IMR-90 (cell line): ENCODE measurements at regions not wholly inside any gene's neighbourhood (a gene's known extent, or its start where the extent isn't known, plus 50 kb on each side); places are given as distances from the start of the nearest gene placed in this dataset.

Experiments
- ATAC-seq: fragments of 200-7000 bp; cut with Tn5 transposase; 2 replicates; pipeline ENCODE4 v1.9.1; 2020; ENCODE audit warnings: low read depth, mild to moderate bottlenecking, moderate library complexity
- BruUV-seq: library from RNA; stranded (reverse); fragments of 400-500 nt; replicated peaks from 2 replicates; lab custom pipeline; 2021; lab: Mats Ljungman, UMichigan
- CTCF ChIA-PET: fragments of 300-600 bp; formaldehyde crosslinking; extraction: SDS; loops from one replicate; lab custom pipeline; 2021; ENCODE audit warnings: antibody characterized with exemption; lab: Yijun Ruan, JAX
- POLR2A ChIA-PET: fragments of 300-600 bp; sonication (Branson Sonifier 250); formaldehyde crosslinking; loops from one replicate; lab custom pipeline; 2022; ENCODE audit warnings: antibody characterized with exemption; ENCODE audit not compliant: unreplicated experiment; lab: Charles Lee
- DNase-seq: peaks from one replicate; pipeline ENCODE4 v3.0.0; 2013
- H2AFZ ChIP-seq: replicated peaks from 2 replicates; pipeline ENCODE3; 2013; ENCODE audit warnings: low read length, mild to moderate bottlenecking; ENCODE audit not compliant: poor library complexity
- H2AK5ac ChIP-seq: 2 replicates; pipeline ENCODE4 v1.6.1; 2013; ENCODE audit warnings: low read depth, low read length, inconsistent platforms
- H2AK9ac ChIP-seq: replicated peaks from 2 replicates; pipeline ENCODE3; 2013; ENCODE audit warnings: mild to moderate bottlenecking, low read depth, low read length, moderate library complexity; ENCODE audit not compliant: poor library complexity
- H2BK120ac ChIP-seq: 2 replicates; pipeline ENCODE4 v1.6.1; 2013; ENCODE audit warnings: low read depth, low read length, inconsistent platforms
- H2BK15ac ChIP-seq: 3 replicates; pipeline ENCODE4 v1.6.1; 2013; ENCODE audit warnings: low read depth, low read length, inconsistent platforms
- H2BK20ac ChIP-seq: 2 replicates; pipeline ENCODE4 v1.6.1; 2013; ENCODE audit warnings: low read depth, mild to moderate bottlenecking, inconsistent platforms, low read length, moderate library complexity
- H2BK5ac ChIP-seq: 2 replicates; pipeline ENCODE4 v1.6.1; 2013; ENCODE audit warnings: mild to moderate bottlenecking, low read depth, low read length, inconsistent platforms; ENCODE audit not compliant: poor library complexity, severe bottlenecking
- H3K14ac ChIP-seq: replicated peaks from 2 replicates; pipeline ENCODE4 v1.6.1; 2013; ENCODE audit warnings: low read depth, low read length, inconsistent platforms
- H3K18ac ChIP-seq: 2 replicates; pipeline ENCODE4 v1.6.1; 2013; ENCODE audit warnings: low read depth, low read length, control low read depth
- H3K23ac ChIP-seq: 2 replicates; pipeline ENCODE4 v1.6.1; 2013; ENCODE audit warnings: low read depth, low read length, inconsistent platforms
- H3K27ac ChIP-seq: 2 replicates; pipeline ENCODE4 v1.5.1; 2013; ENCODE audit warnings: mild to moderate bottlenecking, control low read depth, low read length; ENCODE audit not compliant: insufficient read depth
- H3K27me3 ChIP-seq: 2 replicates; pipeline ENCODE4 v1.6.1; 2013; ENCODE audit warnings: low read length; ENCODE audit not compliant: control insufficient read depth, insufficient read depth
- H3K36me3 ChIP-seq: 2 replicates; pipeline ENCODE4 v1.6.1; 2013; ENCODE audit warnings: low read length, mixed read lengths; ENCODE audit not compliant: control insufficient read depth, insufficient read depth
- H3K4ac ChIP-seq: 2 replicates; pipeline ENCODE4 v1.6.1; 2013; ENCODE audit warnings: low read depth, low read length, inconsistent platforms
- H3K4me1 ChIP-seq: 2 replicates; pipeline ENCODE4 v1.6.1; 2013; ENCODE audit warnings: low read length, mixed read lengths; ENCODE audit not compliant: control insufficient read depth, insufficient read depth
- H3K4me2 ChIP-seq: 2 replicates; pipeline ENCODE4 v1.6.1; 2013; ENCODE audit warnings: low read depth, mild to moderate bottlenecking, control low read depth, low read length, moderate library complexity
- H3K4me3 ChIP-seq: 2 replicates; pipeline ENCODE4 v1.5.1; 2013; ENCODE audit warnings: low read depth, mild to moderate bottlenecking, control low read depth, low read length, moderate library complexity; ENCODE audit not compliant: insufficient read depth
- H3K56ac ChIP-seq: 2 replicates; pipeline ENCODE4 v1.6.1; 2013; ENCODE audit warnings: low read length, inconsistent platforms; ENCODE audit not compliant: insufficient read depth; ENCODE audit errors: extremely low read depth
- H3K79me1 ChIP-seq, 2 experiments: 2 replicates each; pipeline ENCODE4 v1.6.1; 2013; ENCODE audit warnings: low read length in 2 of 2, inconsistent platforms in 1 of 2, low read depth in 1 of 2
- H3K9ac ChIP-seq: 2 replicates; pipeline ENCODE4 v1.6.1; 2013; ENCODE audit warnings: low read depth, low read length, control low read depth
- H3K9me1 ChIP-seq: 2 replicates; pipeline ENCODE4 v1.6.1; 2013; ENCODE audit warnings: low read length, inconsistent platforms; ENCODE audit not compliant: insufficient read depth
- H3K9me3 ChIP-seq: 2 replicates; pipeline ENCODE4 v1.6.1; 2013; ENCODE audit warnings: low read length; ENCODE audit not compliant: control insufficient read depth, insufficient read depth
- H4K20me1 ChIP-seq: 2 replicates; pipeline ENCODE4 v1.6.1; 2013; ENCODE audit warnings: low read length, inconsistent platforms; ENCODE audit not compliant: insufficient read depth
- H4K5ac ChIP-seq: 2 replicates; pipeline ENCODE4 v1.6.1; 2013; ENCODE audit warnings: mild to moderate bottlenecking, low read depth, low read length, control low read depth
- H4K8ac ChIP-seq, 2 experiments: 2 replicates each; pipeline ENCODE4 v1.6.1; 2013; ENCODE audit warnings: low read depth in 2 of 2, low read length in 2 of 2, control low read depth in 1 of 2, inconsistent platforms in 1 of 2
- H4K91ac ChIP-seq: 2 replicates; pipeline ENCODE4 v1.6.1; 2013; ENCODE audit warnings: low read depth, low read length, inconsistent platforms; ENCODE audit not compliant: insufficient read depth
- BHLHE40 ChIP-seq: fragments of 150-350 bp; IDR thresholded peaks from 2 replicates; pipeline ENCODE4 v1.6.1; 2016; ENCODE audit warnings: mild to moderate bottlenecking, low read depth, low read length
- CEBPB ChIP-seq: IDR thresholded peaks from 2 replicates; pipeline ENCODE4 v1.6.1; 2012; ENCODE audit warnings: low read depth, low read length, improper control_type of control experiment
- CHD1 ChIP-seq: IDR thresholded peaks from 2 replicates; pipeline ENCODE4 v1.6.1; 2012; ENCODE audit warnings: low read depth, low read length, improper control_type of control experiment
- CTCF ChIP-seq: conservative IDR thresholded peaks from 2 replicates; pipeline ENCODE4 v1.5.1; 2012; ENCODE audit warnings: mild to moderate bottlenecking, low read depth, low read length, improper control_type of control experiment
- ELK1 ChIP-seq: fragments of 150-350 bp; IDR thresholded peaks from 2 replicates; pipeline ENCODE4 v1.6.1; 2016; ENCODE audit warnings: low read depth, mild to moderate bottlenecking, low read length, moderate library complexity, borderline replicate concordance
- FOS ChIP-seq: fragments of 150-350 bp; IDR thresholded peaks from 2 replicates; pipeline ENCODE4 v1.6.1; 2016; ENCODE audit warnings: low read depth, low read length
- MAZ ChIP-seq: IDR thresholded peaks from 2 replicates; pipeline ENCODE4 v1.6.1; 2012; ENCODE audit warnings: low read depth, mild to moderate bottlenecking, low read length, improper control_type of control experiment, moderate library complexity, borderline replicate concordance
- MXI1 ChIP-seq: IDR thresholded peaks from 2 replicates; pipeline ENCODE4 v1.6.1; 2012; ENCODE audit warnings: low read depth, mild to moderate bottlenecking, low read length, moderate library complexity, borderline replicate concordance
- NFE2L2 ChIP-seq: fragments of 150-350 bp; IDR thresholded peaks from 2 replicates; pipeline ENCODE4 v1.6.1; 2016; ENCODE audit warnings: low read depth, mild to moderate bottlenecking, low read length
- POLR2A ChIP-seq: IDR thresholded peaks from 2 replicates; pipeline ENCODE4 v1.6.1; 2012; ENCODE audit warnings: mild to moderate bottlenecking, low read depth, low read length
- RAD21 ChIP-seq: IDR thresholded peaks from 2 replicates; pipeline ENCODE4 v1.6.1; 2012; ENCODE audit warnings: low read length, improper control_type of control experiment
- RCOR1 ChIP-seq: IDR thresholded peaks from 2 replicates; pipeline ENCODE4 v1.6.1; 2012; ENCODE audit warnings: mild to moderate bottlenecking, low read length, improper control_type of control experiment; ENCODE audit not compliant: insufficient replicate concordance
- RFX5 ChIP-seq: IDR thresholded peaks from 2 replicates; pipeline ENCODE4 v1.8.0; 2012; ENCODE audit warnings: low read depth, mild to moderate bottlenecking, low read length, moderate library complexity
- SMC3 ChIP-seq: fragments of 150-350 bp; IDR thresholded peaks from 2 replicates; pipeline ENCODE4 v1.6.1; 2016; ENCODE audit warnings: low read depth, mild to moderate bottlenecking, antibody characterized with exemption, low read length, moderate library complexity
- USF2 ChIP-seq: fragments of 150-350 bp; IDR thresholded peaks from 2 replicates; pipeline ENCODE4 v1.6.1; 2017; ENCODE audit warnings: mild to moderate bottlenecking, antibody characterized with exemption, low read length, low read depth
- WGBS, 2 experiments: methylation state at CpG; one replicate each; pipeline versions ENCODE4 v1.1.5 to v1.1.7; 2013; ENCODE audit warnings: missing lambda C conversion rate in 2 of 2; ENCODE audit not compliant: insufficient read length in 1 of 2; ENCODE audit errors: extremely low coverage in 2 of 2; 5-methylcytosine and 5-hydroxymethylcytosine counted together
- dilution Hi-C: fragments of 300-500 bp; cut with HindIII; formaldehyde crosslinking; loops from one replicate; pipeline ENCODE4 v1.14.3; 2018; ENCODE audit warnings: low sequenced_read_pairs; ENCODE audit not compliant: unreplicated experiment
- in situ Hi-C: fragments of 300-500 bp; cut with MboI; formaldehyde crosslinking; loops from 3 replicates; pipeline ENCODE4 v1.14.3; 2019; ENCODE audit warnings: low sequenced_read_pairs, inconsistent platforms, mixed read lengths
- intact Hi-C: fragments of 100-400 bp; cut with micrococcal nuclease; formaldehyde crosslinking; loops from 2 replicates; pipeline ENCODE4 v1.10.0; 2022

DNA sequence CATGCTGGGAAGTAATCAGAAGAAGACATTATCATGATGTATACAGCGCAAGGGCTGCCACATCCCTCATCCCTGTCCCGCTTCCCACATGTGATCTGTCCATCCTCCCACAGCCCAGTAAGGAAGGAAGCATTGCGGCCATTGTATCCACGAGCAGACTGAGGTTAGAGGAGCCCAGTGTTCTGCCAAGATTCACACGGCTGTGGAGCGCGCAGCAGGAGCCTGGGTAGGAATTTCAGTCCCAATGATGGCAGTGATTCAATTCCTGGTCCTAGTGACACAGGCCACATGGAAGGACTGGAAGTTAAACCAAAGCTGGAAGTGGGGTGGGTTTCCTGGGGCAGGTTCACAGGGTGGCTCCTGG is 89.2 kb downstream of the RTL6 start:
- H3K4me3 ChIP-seq: no peak overlapping the region
- H3K23ac ChIP-seq: no peak overlapping the region
- no peak overlapping the region for H3K56ac ChIP-seq
- WGBS, 2 experiments: no CpG with 5 or more reads among the region's 7 CpGs
- intact Hi-C loops: no loop called here
- DNase-seq: no peak
- H2BK5ac ChIP-seq: no peak overlapping the region
- peaks cover 7% of the 10 kb centered on the region; the same call in 1 of the 2 replicates for H3K27me3 ChIP-seq
- no peaks in the 10 kb centered on the region for H3K4me1 ChIP-seq
- H4K20me1 ChIP-seq: no peaks in the 10 kb centered on the region
- no peak overlapping the region for H2BK20ac ChIP-seq
- in situ Hi-C loops: no loop called here
- no peaks in the 10 kb centered on the region for H3K9me3 ChIP-seq
- H2AFZ ChIP-seq: no peak overlapping the region
- no peak overlapping the region for H4K5ac ChIP-seq
- no peaks in the 10 kb centered on the region for H3K79me1 ChIP-seq
- no peak overlapping the region for H4K8ac ChIP-seq
- no peak overlapping the region for H3K14ac ChIP-seq
- no TSS peak for BruUV-seq
- ChIA-PET POLR2A (no interaction called here), CTCF (no interaction called here)
- no peaks in the 10 kb centered on the region for H3K9me1 ChIP-seq
- no peak overlapping the region for H3K4ac ChIP-seq
- no peak overlapping the region for H3K27ac ChIP-seq
- H3K4me2 ChIP-seq: no peak overlapping the region
- no peak overlapping the region for H3K18ac ChIP-seq
- TF ChIP-seq USF2 (no peak), MAZ (no peak), RCOR1 (no peak), BHLHE40 (no peak), NFE2L2 (no peak), SMC3 (no peak), RFX5 (no peak), ELK1 (no peak), MXI1 (no peak), FOS (no peak), CTCF (no peak), POLR2A (no peak), CEBPB (no peak), RAD21 (no peak), CHD1 (no peak)
- no peak overlapping the region for H2AK9ac ChIP-seq
- dilution Hi-C loops: no loop called here
- no peaks in the 10 kb centered on the region for H3K36me3 ChIP-seq
- no peak overlapping the region for H2AK5ac ChIP-seq
- no peak overlapping the region for H2BK120ac ChIP-seq
- H4K91ac ChIP-seq: no peak overlapping the region
- H2BK15ac ChIP-seq: no peak overlapping the region
- no peak for ATAC-seq
- no peak overlapping the region for H3K9ac ChIP-seq
